WTC11 (cell line): ENCODE measurements at regions not wholly inside any gene's neighbourhood (a gene's known extent, or its start where the extent isn't known, plus 50 kb on each side); places are given as distances from the start of the nearest gene placed in this dataset.

Experiments
- ATAC-seq: fragments of 200-7000 bp; cut with Tn5 transposase; 2 replicates; pipeline ENCODE4 v1.10.0; 2021; ENCODE audit warnings: mild to moderate bottlenecking, moderate library complexity
- CTCF ChIA-PET: fragments of 300-600 bp; sonication (Branson Sonifier 250); formaldehyde crosslinking; loops from one replicate; lab custom pipeline; 2021; ENCODE audit warnings: antibody characterized with exemption; lab: Charles Lee
- POLR2A ChIA-PET: fragments of 350-600 bp; sonication (Branson Sonifier 250); formaldehyde crosslinking; loops from one replicate; lab custom pipeline; 2021; ENCODE audit warnings: antibody characterized with exemption; lab: Charles Lee
- DNase-seq: peaks from one replicate; pipeline ENCODE4 v3.0.0; 2021; ENCODE audit warnings: low spot score
- H3K27ac Mint-ChIP-seq: 2 replicates; pipeline ENCODE4 v1.8.0; 2021; ENCODE audit warnings: mixed read lengths
- H3K27me3 Mint-ChIP-seq: 2 replicates; pipeline ENCODE4 v1.8.0; 2021; ENCODE audit warnings: low read depth, mild to moderate bottlenecking, moderate library complexity, mixed read lengths
- H3K36me3 Mint-ChIP-seq: 2 replicates; pipeline ENCODE4 v1.8.0; 2021; ENCODE audit warnings: mixed read lengths
- H3K4me1 Mint-ChIP-seq: 2 replicates; pipeline ENCODE4 v1.8.0; 2022; ENCODE audit warnings: mixed read lengths
- H3K4me3 Mint-ChIP-seq: 2 replicates; pipeline ENCODE4 v1.8.0; 2021; ENCODE audit warnings: mild to moderate bottlenecking, moderate library complexity, mixed read lengths
- H3K9me3 Mint-ChIP-seq: 2 replicates; pipeline ENCODE4 v1.8.0; 2021; ENCODE audit warnings: mixed read lengths
- ATF1 ChIP-seq: sonication (generic); formaldehyde crosslinking; IDR thresholded peaks from 2 replicates; pipeline ENCODE4 v1.8.1; 2023; ENCODE audit warnings: mild to moderate bottlenecking, moderate library complexity, missing genetic modification reagents
- FOXJ3 ChIP-seq: sonication (generic); formaldehyde crosslinking; IDR thresholded peaks from 2 replicates; pipeline ENCODE4 v1.9.0; 2021; ENCODE audit warnings: missing genetic modification reagents, mild to moderate bottlenecking, borderline replicate concordance
- FOXK1 ChIP-seq: sonication (generic); formaldehyde crosslinking; IDR thresholded peaks from 2 replicates; pipeline ENCODE4 v1.8.0; 2022; ENCODE audit warnings: mild to moderate bottlenecking, moderate library complexity, missing genetic modification reagents
- GRHL2 ChIP-seq: fragments of 250-450 bp; sonication (Bioruptor Pico); IDR thresholded peaks from 2 replicates; pipeline ENCODE4 v1.8.0; 2022; ENCODE audit warnings: mild to moderate bottlenecking, moderate library complexity; ENCODE audit not compliant: insufficient replicate concordance, severe bottlenecking
- JAZF1 ChIP-seq: fragments of 250-450 bp; sonication (Bioruptor Pico); IDR thresholded peaks from 2 replicates; pipeline ENCODE4 v1.9.0; 2021; ENCODE audit warnings: moderate library complexity, mild to moderate bottlenecking, inconsistent platforms
- JUN ChIP-seq: sonication (generic); formaldehyde crosslinking; IDR thresholded peaks from 2 replicates; pipeline ENCODE4 v1.8.0; 2023; ENCODE audit warnings: mild to moderate bottlenecking, missing genetic modification reagents
- MAX ChIP-seq: sonication (generic); formaldehyde crosslinking; IDR thresholded peaks from 2 replicates; pipeline ENCODE4 v1.8.0; 2022; ENCODE audit warnings: mild to moderate bottlenecking, missing genetic modification reagents
- MLX ChIP-seq: sonication (generic); formaldehyde crosslinking; IDR thresholded peaks from 2 replicates; pipeline ENCODE4 v1.8.1; 2023; ENCODE audit warnings: mild to moderate bottlenecking, missing genetic modification reagents, moderate library complexity
- MYBL2 ChIP-seq: sonication (generic); formaldehyde crosslinking; IDR thresholded peaks from 2 replicates; pipeline ENCODE4 v1.8.1; 2023; ENCODE audit warnings: mild to moderate bottlenecking, moderate library complexity, missing genetic modification reagents
- NFATC4 ChIP-seq: fragments of 250-450 bp; sonication (Bioruptor Pico); IDR thresholded peaks from 2 replicates; pipeline ENCODE4 v1.9.0; 2021; ENCODE audit warnings: mild to moderate bottlenecking
- NFE2L1 ChIP-seq: sonication (generic); formaldehyde crosslinking; IDR thresholded peaks from 2 replicates; pipeline ENCODE4 v1.8.1; 2023; ENCODE audit warnings: missing genetic modification reagents
- NR3C1 ChIP-seq: sonication (generic); formaldehyde crosslinking; conservative IDR thresholded peaks from 2 replicates; pipeline ENCODE4 v1.8.1; 2023; ENCODE audit warnings: low read depth, mild to moderate bottlenecking, missing genetic modification reagents
- RELA ChIP-seq: sonication (generic); formaldehyde crosslinking; IDR thresholded peaks from 2 replicates; pipeline ENCODE4 v1.8.1; 2022; ENCODE audit warnings: missing genetic modification reagents, mild to moderate bottlenecking, borderline replicate concordance
- SP1 ChIP-seq: sonication (generic); formaldehyde crosslinking; conservative IDR thresholded peaks from 2 replicates; pipeline ENCODE4 v1.8.1; 2022; ENCODE audit warnings: missing genetic modification reagents
- TP53 ChIP-seq: sonication (generic); formaldehyde crosslinking; IDR thresholded peaks from 2 replicates; pipeline ENCODE4 v1.8.1; 2023; ENCODE audit warnings: mild to moderate bottlenecking, missing genetic modification reagents
- USF2 ChIP-seq: sonication (generic); formaldehyde crosslinking; IDR thresholded peaks from 2 replicates; pipeline ENCODE4 v1.8.1; 2023; ENCODE audit warnings: mild to moderate bottlenecking, missing genetic modification reagents, moderate library complexity
- ZBTB43 ChIP-seq: sonication (generic); formaldehyde crosslinking; IDR thresholded peaks from 2 replicates; pipeline ENCODE4 v1.8.1; 2023; ENCODE audit warnings: mild to moderate bottlenecking, missing genetic modification reagents
- ZMAT4 ChIP-seq: fragments of 250-450 bp; sonication (Bioruptor Pico); IDR thresholded peaks from 2 replicates; pipeline ENCODE4 v1.9.0; 2021; ENCODE audit warnings: mild to moderate bottlenecking
- ZNF138 ChIP-seq: sonication (generic); formaldehyde crosslinking; conservative IDR thresholded peaks from 2 replicates; pipeline ENCODE4 v1.8.1; 2022; ENCODE audit warnings: mild to moderate bottlenecking, moderate library complexity, missing genetic modification reagents
- ZNF219 ChIP-seq: sonication (generic); formaldehyde crosslinking; IDR thresholded peaks from 2 replicates; pipeline ENCODE4 v1.8.0; 2023; ENCODE audit warnings: missing genetic modification reagents, mild to moderate bottlenecking, borderline replicate concordance
- ZNF232 ChIP-seq: sonication (generic); formaldehyde crosslinking; IDR thresholded peaks from 2 replicates; pipeline ENCODE4 v1.8.0; 2022; ENCODE audit warnings: mild to moderate bottlenecking, missing genetic modification reagents
- ZNF425 ChIP-seq: fragments of 250-450 bp; sonication (Bioruptor Pico); conservative IDR thresholded peaks from 2 replicates; pipeline ENCODE4 v1.9.0; 2021; ENCODE audit warnings: mild to moderate bottlenecking
- ZNF532 ChIP-seq: fragments of 250-450 bp; sonication (Bioruptor Pico); IDR thresholded peaks from 2 replicates; pipeline ENCODE4 v1.9.0; 2021; ENCODE audit warnings: mild to moderate bottlenecking, borderline replicate concordance

GRCh38 chr16:63422715-63423114 lies 1386.5 kb upstream of the CDH8 start:
- no peak for TF ChIP-seq ZNF532
- TF ChIP-seq FOXJ3 (CRISPR knock-in tag) = no peak
- TF ChIP-seq ZNF138 (CRISPR knock-in tag) = no peak
- TF ChIP-seq USF2 (CRISPR knock-in tag) = no peak
- TF ChIP-seq RELA (CRISPR knock-in tag) = no peak
- no peak for TF ChIP-seq FOXK1
- TF ChIP-seq MAX = no peak
- no peak for TF ChIP-seq ZBTB43
- no peak for TF ChIP-seq JAZF1 (CRISPR knock-in tag)
- no peak for TF ChIP-seq ZNF425 (CRISPR knock-in tag)
- no peak for TF ChIP-seq ZNF219 (CRISPR knock-in tag)
- TF ChIP-seq MLX (CRISPR knock-in tag) = no peak
- TF ChIP-seq SP1 (CRISPR knock-in tag) = no peak
- no peak for TF ChIP-seq GRHL2
- H3K4me3 Mint-ChIP-seq = no peak overlapping the region
- H3K27ac Mint-ChIP-seq = no peak overlapping the region
- CTCF ChIA-PET = no interaction called here
- no peaks in the 10 kb centered on the region for H3K4me1 Mint-ChIP-seq
- no peaks in the 10 kb centered on the region for H3K9me3 Mint-ChIP-seq
- ATAC-seq = no peak
- POLR2A ChIA-PET = no interaction called here
- no peaks in the 10 kb centered on the region; the same call in 1 of the 2 replicates for H3K27me3 Mint-ChIP-seq
- DNase-seq = no peak
- no peaks in the 10 kb centered on the region for H3K36me3 Mint-ChIP-seq

- no peak for ATAC-seq
- H3K4me1 Mint-ChIP-seq = no peaks in the 10 kb centered on the region
- no peaks in the 10 kb centered on the region for H3K36me3 Mint-ChIP-seq
- POLR2A ChIA-PET = no interaction called here
- DNase-seq = no peak
- TF ChIP-seq NFATC4 = no peak
- no peak for TF ChIP-seq ZMAT4 (CRISPR knock-in tag)
- TF ChIP-seq NR3C1 (CRISPR knock-in tag) = no peak
- no peak for TF ChIP-seq USF2 (CRISPR knock-in tag)
- TF ChIP-seq ZNF232 (CRISPR knock-in tag) = no peak
- no peak for TF ChIP-seq ATF1 (CRISPR knock-in tag)
- no peak for TF ChIP-seq NFE2L1 (CRISPR knock-in tag)
- no peak for TF ChIP-seq TP53 (CRISPR knock-in tag)
- no peak for TF ChIP-seq JAZF1 (CRISPR knock-in tag)
- no peak for TF ChIP-seq MYBL2
- TF ChIP-seq ZNF219 (CRISPR knock-in tag) = no peak
- no peak for TF ChIP-seq ZNF425 (CRISPR knock-in tag)
- no peak for TF ChIP-seq JUN (CRISPR knock-in tag)
- CTCF ChIA-PET = no interaction called here
- 0 out of 2 replicates have a peak, but pooled peaks cover 4% of the 10 kb centered on the region for H3K9me3 Mint-ChIP-seq
- H3K27me3 Mint-ChIP-seq = no peaks in the 10 kb centered on the region
- no peak overlapping the region for H3K4me3 Mint-ChIP-seq
- no peak overlapping the region for H3K27ac Mint-ChIP-seq
These were observed 1380.5 kb upstream of the CDH8 start for GRCh38 chr16:63416712-63417111.
